Chondrocyte (in vitro differentiated cells): ENCODE measurements at regions not wholly inside any gene's neighbourhood (a gene's known extent, or its start where the extent isn't known, plus 50 kb on each side); places are given as distances from the start of the nearest gene placed in this dataset.

ENCODE experiments used
- DNase-seq: peaks from one replicate; pipeline ENCODE4 v3.0.0; 2021; ENCODE audit warnings: mixed read lengths, low spot score
- H3K27ac Mint-ChIP-seq: one replicate; pipeline ENCODE4 v1.8.0; 2021; ENCODE audit warnings: mild to moderate bottlenecking, moderate library complexity, mixed read lengths; ENCODE audit not compliant: unreplicated experiment
- H3K27me3 Mint-ChIP-seq: 2 replicates; pipeline ENCODE4 v1.8.0; 2021; ENCODE audit warnings: low read depth, mixed read lengths
- H3K36me3 Mint-ChIP-seq: 2 replicates; pipeline ENCODE4 v1.8.0; 2021; ENCODE audit warnings: low read depth, mixed read lengths
- H3K4me1 Mint-ChIP-seq: 2 replicates; pipeline ENCODE4 v1.8.0; 2021; ENCODE audit warnings: low read depth, mild to moderate bottlenecking, mixed read lengths
- H3K4me3 Mint-ChIP-seq: one replicate; pipeline ENCODE4 v1.8.0; 2021; ENCODE audit warnings: mild to moderate bottlenecking, moderate library complexity, mixed read lengths; ENCODE audit not compliant: unreplicated experiment
- H3K9me3 Mint-ChIP-seq: 2 replicates; pipeline ENCODE4 v1.8.0; 2021; ENCODE audit warnings: low read depth, mixed read lengths
- CTCF ChIP-seq: fragments of 200-600 bp; sonication (generic); IDR thresholded peaks from 2 replicates; pipeline ENCODE4 v1.5.0; 2021; ENCODE audit warnings: antibody characterized with exemption, mild to moderate bottlenecking, moderate library complexity

- TF ChIP-seq CTCF, result no peak
- H3K4me3 Mint-ChIP-seq, result no peak overlapping the region
Measured at GRCh38 chr22:49094858-49095257, 732.8 kb downstream of the BRD1 start.

GRCh38 chr22:49094151-49094550, 733.5 kb downstream of the BRD1 start:
- H3K9me3 Mint-ChIP-seq, result no peaks in the 10 kb centered on the region
- no peak for TF ChIP-seq CTCF
- H3K27ac Mint-ChIP-seq, result no peak overlapping the region
- peaks cover 3% of the 10 kb centered on the region for H3K27me3 Mint-ChIP-seq
- no peaks in the 10 kb centered on the region for H3K4me1 Mint-ChIP-seq
- H3K4me3 Mint-ChIP-seq, result no peak overlapping the region
- peak; percentile 68 for DNase-seq
- no peaks in the 10 kb centered on the region for H3K36me3 Mint-ChIP-seq

More at GRCh38 chr22:49094858-49095257, 732.8 kb downstream of the BRD1 start:
- no peak overlapping the region for H3K27ac Mint-ChIP-seq
- no peaks in the 10 kb centered on the region for H3K36me3 Mint-ChIP-seq
- peaks cover 4% of the 10 kb centered on the region for H3K4me1 Mint-ChIP-seq
- H3K27me3 Mint-ChIP-seq, result peaks cover 3% of the 10 kb centered on the region
- peak; percentile 64 for DNase-seq
- H3K9me3 Mint-ChIP-seq, result no peaks in the 10 kb centered on the region

- no peaks in the 10 kb centered on the region for H3K4me1 Mint-ChIP-seq
- no peaks in the 10 kb centered on the region for H3K36me3 Mint-ChIP-seq
- H3K27ac Mint-ChIP-seq, result no peak overlapping the region
- no peak overlapping the region for H3K4me3 Mint-ChIP-seq
- peaks cover 3% of the 10 kb centered on the region for H3K27me3 Mint-ChIP-seq
- DNase-seq, result peak; percentile 75
- no peak for TF ChIP-seq CTCF
- no peaks in the 10 kb centered on the region for H3K9me3 Mint-ChIP-seq
Measured at GRCh38 chr22:49093192-49093880, 734.3 kb downstream of the BRD1 start.

GRCh38 chr22:49092716-49093115, 735.0 kb downstream of the BRD1 start:
- H3K4me1 Mint-ChIP-seq, result no peaks in the 10 kb centered on the region
- H3K9me3 Mint-ChIP-seq, result no peaks in the 10 kb centered on the region
- H3K36me3 Mint-ChIP-seq, result no peaks in the 10 kb centered on the region
- peaks cover 6% of the 10 kb centered on the region for H3K27me3 Mint-ChIP-seq
- no peak overlapping the region for H3K27ac Mint-ChIP-seq
- peak; percentile 58 for DNase-seq
- H3K4me3 Mint-ChIP-seq, result no peak overlapping the region
- no peak for TF ChIP-seq CTCF

GRCh38 chr22:49091917-49092545, 735.6 kb downstream of the BRD1 start:
- no peak for TF ChIP-seq CTCF
- H3K27ac Mint-ChIP-seq, result no peak overlapping the region
- peak; percentile 61 for DNase-seq

More at GRCh38 chr22:49091917-49092545, 735.6 kb downstream of the BRD1 start:
- Mint-ChIP-seq H3K4me3 (no peak overlapping the region), H3K36me3 (no peaks in the 10 kb centered on the region), H3K27me3 (peaks cover 8% of the 10 kb centered on the region), H3K4me1 (no peaks in the 10 kb centered on the region), H3K9me3 (no peaks in the 10 kb centered on the region)
